HG03280 (cell line): ENCODE measurements at regions not wholly inside any gene's neighbourhood (a gene's known extent, or its start where the extent isn't known, plus 50 kb on each side); places are given as distances from the start of the nearest gene placed in this dataset.
"Not testable (repeated sequence)": the region's sequence is repeated elsewhere in the genome, so short reads cannot be mapped to it uniquely, and the experiment has no call there.

Experiments used
- ATAC-seq: cut with Tn5 transposase; IDR thresholded peaks from one replicate; pipeline ENCODE4 v1.9.1; 2021; ENCODE audit warnings: mild to moderate bottlenecking, moderate library complexity; ENCODE audit not compliant: unreplicated experiment

DNA sequence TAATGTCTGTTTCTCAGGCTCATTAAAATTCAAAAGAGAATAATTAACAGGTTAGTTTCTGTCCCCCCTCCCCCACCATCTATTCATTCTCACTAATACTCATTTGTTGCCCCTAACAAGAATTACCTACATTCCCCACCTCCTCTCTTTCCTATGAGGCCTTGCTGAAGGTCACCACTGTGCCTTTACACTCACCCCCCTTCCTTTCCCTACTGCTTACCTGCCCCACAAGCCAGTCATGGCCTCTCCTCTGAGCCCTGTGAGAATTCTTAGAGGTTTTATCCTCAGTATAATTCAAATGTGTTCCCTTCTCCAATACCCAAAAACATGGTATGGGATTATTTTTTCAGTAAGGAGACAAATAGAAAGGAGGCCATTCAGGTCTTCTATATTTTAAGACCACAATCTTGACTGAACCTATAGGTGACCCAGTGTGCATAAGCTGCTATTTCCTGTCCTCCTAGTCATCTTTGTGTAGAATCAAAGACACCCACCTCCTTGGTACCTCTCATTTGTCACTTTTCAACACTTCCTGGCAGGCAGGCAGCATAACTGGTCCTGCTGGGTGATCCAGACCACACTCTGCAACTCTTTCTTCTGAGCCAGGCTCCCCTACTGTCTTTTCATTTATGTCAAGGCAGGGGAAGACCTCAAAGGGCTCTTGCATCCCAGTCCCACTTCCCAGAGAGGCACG, 55.8 kb upstream of the PLGLB2 start:
- ATAC-seq, result not testable (repeated sequence)

- not testable (repeated sequence) for ATAC-seq
Observed at GRCh38 chr2:87692914-87693313, 55.0 kb upstream of the PLGLB2 start.

DNA sequence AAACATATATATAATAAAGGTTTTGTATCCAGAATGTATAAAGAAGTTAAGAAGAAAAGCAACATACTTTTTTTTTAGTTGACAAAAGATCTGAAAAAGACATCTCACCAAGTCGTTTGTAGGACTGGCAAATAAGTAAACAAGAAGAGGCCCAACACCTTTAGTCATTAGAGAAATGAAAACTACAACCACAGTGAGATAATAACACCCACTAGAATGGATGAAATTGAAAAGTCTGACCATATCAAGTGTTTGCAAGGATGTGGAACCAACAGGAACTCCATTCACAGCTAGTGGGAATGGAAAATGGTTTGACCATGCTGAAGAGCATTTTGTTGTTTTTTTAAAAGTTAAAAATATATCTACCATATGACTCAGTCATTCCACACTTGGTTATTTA, 54.0 kb upstream of the PLGLB2 start:
- ATAC-seq, result not testable (repeated sequence)

- not testable (repeated sequence) for ATAC-seq
Observed at GRCh38 chr2:87695596-87696323, 52.1 kb upstream of the PLGLB2 start.
